SK-N-SH (cell line): ENCODE measurements at regions not wholly inside any gene's neighbourhood (a gene's known extent, or its start where the extent isn't known, plus 50 kb on each side); places are given as distances from the start of the nearest gene placed in this dataset.

Experiments
- CTCF ChIA-PET: fragments of 300-600, 350-600 bp; formaldehyde crosslinking; extraction: SDS; loops from one replicate; lab custom pipeline; 2021; lab: Yijun Ruan, JAX
- POLR2A ChIA-PET: fragments of 350-600 bp; sonication (Branson Sonifier 250); formaldehyde crosslinking; extraction: SDS; loops from one replicate; lab custom pipeline; 2020; ENCODE audit warnings: antibody characterized with exemption, inconsistent platforms; lab: Yijun Ruan, JAX
- DNase-seq: peaks from one replicate; pipeline ENCODE4 v3.0.0; 2012
- H2AFZ ChIP-seq: fragments of 200-600 bp; sonication (generic); 2 replicates; pipeline ENCODE4 v1.8.1; 2016; ENCODE audit warnings: antibody characterized with exemption, mild to moderate bottlenecking, low read depth
- H3F3A ChIP-seq: fragments of 200-600 bp; sonication (generic); replicated peaks from 2 replicates; pipeline ENCODE3; 2016; ENCODE audit warnings: antibody characterized with exemption, mild to moderate bottlenecking; ENCODE audit not compliant: insufficient read depth
- H3K27ac ChIP-seq, 2 experiments: fragments of 200-500 bp in 1 of 2; fragments of 200-600 bp in 1 of 2; sonication (Bioruptor generic) in 1 of 2; sonication (generic), shearing (Covaris generic) in 1 of 2; 2 replicates each; pipeline versions ENCODE4 v1.5.1 to v1.6.1; 2014 to 2016; ENCODE audit warnings: low read depth in 2 of 2, inconsistent platforms in 1 of 2, low read length in 1 of 2, mild to moderate bottlenecking in 1 of 2, mixed read lengths in 1 of 2
- H3K27me3 ChIP-seq: fragments of 200-600 bp; sonication (generic), shearing (Covaris generic); 2 replicates; pipeline ENCODE4 v1.6.1; 2016; ENCODE audit warnings: mixed run types; ENCODE audit not compliant: insufficient read depth
- H3K36me3 ChIP-seq, 2 experiments: fragments of 200-500 bp in 1 of 2; fragments of 200-600 bp in 1 of 2; sonication (Bioruptor generic) in 1 of 2; sonication (generic) in 1 of 2; replicated peaks in 1 of 2; 2 replicates each; pipeline versions ENCODE3 to v1.5.1; 2014 to 2016; ENCODE audit warnings: low read length in 1 of 2, mild to moderate bottlenecking in 1 of 2; ENCODE audit not compliant: insufficient read depth in 2 of 2, control insufficient read depth in 1 of 2
- H3K4me1 ChIP-seq, 2 experiments: fragments of 200-500 bp in 1 of 2; fragments of 200-600 bp in 1 of 2; sonication (Bioruptor generic) in 1 of 2; sonication (generic), shearing (Covaris generic) in 1 of 2; 2 replicates each; pipeline versions ENCODE4 v1.5.1 to v1.6.1; 2014 to 2016; ENCODE audit warnings: low read depth in 1 of 2, low read length in 1 of 2, mixed run types in 1 of 2; ENCODE audit not compliant: insufficient read depth in 2 of 2, control insufficient read depth in 1 of 2
- H3K4me2 ChIP-seq: fragments of 200-600 bp; sonication (generic), shearing (Covaris generic); 2 replicates; pipeline ENCODE4 v1.6.1; 2017; ENCODE audit warnings: mixed run types
- H3K4me3 ChIP-seq, 2 experiments: fragments of 200-500 bp in 1 of 2; fragments of 200-600 bp in 1 of 2; sonication (Bioruptor generic) in 1 of 2; sonication (generic), shearing (Covaris generic) in 1 of 2; 2 replicates each; pipeline versions ENCODE4 v1.5.1 to v1.8.1; 2014 to 2016; ENCODE audit warnings: low read depth in 2 of 2, inconsistent platforms in 1 of 2, low read length in 1 of 2, mild to moderate bottlenecking in 1 of 2, mixed read lengths in 1 of 2, moderate library complexity in 1 of 2
- H3K79me2 ChIP-seq: fragments of 200-600 bp; sonication (generic); 2 replicates; pipeline ENCODE4 v1.8.1; 2017; ENCODE audit warnings: mild to moderate bottlenecking; ENCODE audit not compliant: insufficient read depth
- H3K9ac ChIP-seq: fragments of 200-600 bp; sonication (generic); 2 replicates; pipeline ENCODE4 v1.6.1; 2017; ENCODE audit warnings: mixed run types
- H3K9me2 ChIP-seq: fragments of 200-600 bp; sonication (generic); 2 replicates; pipeline ENCODE4 v1.6.1; 2017; ENCODE audit warnings: mixed run types
- H3K9me3 ChIP-seq: fragments of 200-600 bp; sonication (generic); 2 replicates; pipeline ENCODE4 v1.6.1; 2017; ENCODE audit warnings: mixed run types, mild to moderate bottlenecking, moderate library complexity
- H4K20me1 ChIP-seq: fragments of 200-600 bp; sonication (generic); 2 replicates; pipeline ENCODE4 v1.6.1; 2017; ENCODE audit warnings: mild to moderate bottlenecking, mixed run types; ENCODE audit not compliant: insufficient read depth
- CHD2 ChIP-seq: fragments of 150-350 bp; IDR thresholded peaks from 2 replicates; pipeline ENCODE4 v1.6.1; 2018; ENCODE audit warnings: low read length; ENCODE audit not compliant: partially characterized antibody
- FOXM1 ChIP-seq: IDR thresholded peaks from 2 replicates; pipeline ENCODE4 v1.4.0; 2012; ENCODE audit warnings: low read depth, mild to moderate bottlenecking
- GABPA ChIP-seq: IDR thresholded peaks from 2 replicates; pipeline ENCODE4 v1.4.0; 2012; ENCODE audit warnings: low read depth, mild to moderate bottlenecking
- GATA2 ChIP-seq: sonication (generic); formaldehyde crosslinking; IDR thresholded peaks from 2 replicates; pipeline ENCODE4 v1.5.0; 2020; ENCODE audit warnings: mild to moderate bottlenecking, missing genetic modification reagents
- JUND ChIP-seq: IDR thresholded peaks from 2 replicates; pipeline ENCODE4 v1.4.0; 2012
- MEF2A ChIP-seq: IDR thresholded peaks from 2 replicates; pipeline ENCODE4 v1.4.0; 2012; ENCODE audit warnings: low read depth, borderline replicate concordance
- MXI1 ChIP-seq: IDR thresholded peaks from 2 replicates; pipeline ENCODE4 v1.6.1; 2012; ENCODE audit warnings: mild to moderate bottlenecking, low read depth, low read length, improper control_type of control experiment
- NFIC ChIP-seq: IDR thresholded peaks from 2 replicates; pipeline ENCODE4 v1.4.0; 2012; ENCODE audit warnings: borderline replicate concordance
- POLR2AphosphoS5 ChIP-seq: IDR thresholded peaks from 2 replicates; pipeline ENCODE4 v1.6.1; 2012; ENCODE audit warnings: low read depth, low read length
- RAD21 ChIP-seq: IDR thresholded peaks from 2 replicates; pipeline ENCODE4 v1.6.1; 2012; ENCODE audit warnings: mild to moderate bottlenecking, low read length
- RXRA ChIP-seq: IDR thresholded peaks from 2 replicates; pipeline ENCODE4 v1.4.0; 2012; ENCODE audit warnings: low read depth, mild to moderate bottlenecking, borderline replicate concordance
- SIN3A ChIP-seq: IDR thresholded peaks from 2 replicates; pipeline ENCODE4 v1.6.1; 2012; ENCODE audit warnings: low read depth, mild to moderate bottlenecking, low read length, moderate library complexity, borderline replicate concordance
- TAF1 ChIP-seq: IDR thresholded peaks from 2 replicates; pipeline ENCODE4 v1.6.1; 2012; ENCODE audit warnings: low read depth, mild to moderate bottlenecking, low read length, moderate library complexity, borderline replicate concordance
- TEAD4 ChIP-seq: IDR thresholded peaks from 2 replicates; pipeline ENCODE4 v1.4.0; 2012; ENCODE audit warnings: mild to moderate bottlenecking, borderline replicate concordance; ENCODE audit not compliant: insufficient read depth
- YY1 ChIP-seq: IDR thresholded peaks from 2 replicates; pipeline ENCODE4 v1.4.0; 2012; ENCODE audit warnings: low read depth, mild to moderate bottlenecking
- WGBS: methylation state at CpG from one replicate; pipeline ENCODE4 v1.1.6; 2017; ENCODE audit warnings: low lambda C conversion rate; 5-methylcytosine and 5-hydroxymethylcytosine counted together
- TF ChIP-seq, protein P1 (sequence below): IDR thresholded peaks from 2 replicates; pipeline ENCODE4 v1.4.0; 2012; ENCODE audit warnings: low read depth
- TF ChIP-seq, protein P2 (sequence below): fragments of 150-350 bp; IDR thresholded peaks from 2 replicates; pipeline ENCODE4 v1.6.1; 2016; ENCODE audit warnings: mild to moderate bottlenecking, low read depth, low read length
- TF ChIP-seq, protein P3 (sequence below): fragments of 200-600 bp; sonication (generic); IDR thresholded peaks from 2 replicates; pipeline ENCODE4 v1.6.1; 2017; ENCODE audit warnings: antibody characterized with exemption, mild to moderate bottlenecking, moderate library complexity
- TF ChIP-seq, protein P4 (sequence below): fragments of 150-350 bp; IDR thresholded peaks from 2 replicates; pipeline ENCODE4 v1.6.1; 2017; ENCODE audit warnings: antibody characterized with exemption, low read length, low read depth, borderline replicate concordance
- TF ChIP-seq, protein P5 (sequence below): IDR thresholded peaks from 2 replicates; pipeline ENCODE4 v1.4.0; 2012; ENCODE audit warnings: low read depth, borderline replicate concordance
- TF ChIP-seq, protein P6 (sequence below): IDR thresholded peaks from 2 replicates; pipeline ENCODE4 v1.4.0; 2012; ENCODE audit warnings: low read depth, borderline replicate concordance

DNA sequence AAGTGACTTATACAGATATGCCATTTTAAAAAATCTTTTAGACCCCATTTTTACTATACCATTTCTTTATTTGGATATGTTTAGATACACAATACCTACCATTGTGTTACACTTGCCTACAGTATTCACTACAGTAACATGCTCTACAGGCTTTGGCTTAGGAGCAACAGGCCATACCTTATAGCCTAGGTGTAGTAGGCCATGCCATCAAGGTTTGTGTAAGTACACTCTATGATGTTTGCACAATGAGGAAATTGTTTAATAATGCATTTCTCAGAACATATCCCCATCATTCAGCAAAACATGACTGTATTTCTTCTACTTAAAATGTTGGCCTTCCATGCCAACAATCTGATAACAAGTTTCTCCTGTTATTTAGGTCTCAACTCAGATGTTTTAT lies 1559.5 kb upstream of the TENM4 start:
- H2AFZ ChIP-seq, result no peak overlapping the region
- ChIA-PET CTCF (no interaction called here), POLR2A (no interaction called here)
- no peaks in the 10 kb centered on the region for H3K9me3 ChIP-seq
- no peaks in the 10 kb centered on the region for H3F3A ChIP-seq
- H3K79me2 ChIP-seq, result no peaks in the 10 kb centered on the region
- TF ChIP-seq TAF1, result no peak
- TF ChIP-seq CHD2, result no peak
- TF ChIP-seq, protein P1, sequence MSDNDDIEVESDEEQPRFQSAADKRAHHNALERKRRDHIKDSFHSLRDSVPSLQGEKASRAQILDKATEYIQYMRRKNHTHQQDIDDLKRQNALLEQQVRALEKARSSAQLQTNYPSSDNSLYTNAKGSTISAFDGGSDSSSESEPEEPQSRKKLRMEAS, result no peak
- TF ChIP-seq RAD21, result no peak
- no peak for TF ChIP-seq NFIC
- TF ChIP-seq JUND, result no peak
- no peaks in the 10 kb centered on the region for H3K27me3 ChIP-seq
- no peaks in the 10 kb centered on the region; a peak in 1 of 4 replicates for H3K4me1 ChIP-seq
- H3K4me2 ChIP-seq, result no peak overlapping the region
- no peaks in the 10 kb centered on the region for H4K20me1 ChIP-seq
- no peak for DNase-seq
- H3K27ac ChIP-seq, result no peak overlapping the region
- no peak overlapping the region for H3K4me3 ChIP-seq
- no peaks in the 10 kb centered on the region for H3K36me3 ChIP-seq
- H3K9me2 ChIP-seq, result no peaks in the 10 kb centered on the region
- H3K9ac ChIP-seq, result no peak overlapping the region

DNA sequence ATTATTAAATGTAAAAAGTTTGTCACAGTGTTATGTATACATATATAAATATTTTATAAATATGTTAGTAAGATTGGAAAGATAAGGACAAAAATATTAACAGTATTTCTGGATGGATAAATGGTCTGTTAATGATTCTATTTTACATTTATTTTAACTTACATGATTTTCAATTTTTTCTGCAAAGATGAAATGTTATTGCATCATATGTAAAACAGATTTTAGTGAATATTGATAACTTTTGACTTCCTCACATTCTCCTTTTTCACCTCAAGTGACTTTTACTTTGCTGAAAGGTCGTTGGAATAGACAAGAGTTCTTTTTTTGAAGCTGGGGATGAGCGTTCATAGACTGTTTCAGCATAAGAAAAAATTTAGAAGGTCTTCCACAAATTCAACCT lies 1554.7 kb upstream of the TENM4 start:
- H3K4me2 ChIP-seq, result no peak overlapping the region
- ChIA-PET POLR2A (no interaction called here), CTCF (no interaction called here)
- no peak overlapping the region for H3K9ac ChIP-seq
- H3K4me3 ChIP-seq, result no peak overlapping the region
- H3F3A ChIP-seq, result no peaks in the 10 kb centered on the region
- WGBS, result 18% methylated on average over 2 of the region's 2 CpGs
- no peaks in the 10 kb centered on the region for H3K79me2 ChIP-seq
- DNase-seq, result no peak
- no peaks in the 10 kb centered on the region for H3K36me3 ChIP-seq
- H3K9me2 ChIP-seq, result no peaks in the 10 kb centered on the region
- H2AFZ ChIP-seq, result no peak overlapping the region
- no peak overlapping the region for H3K27ac ChIP-seq
- no peaks in the 10 kb centered on the region for H3K27me3 ChIP-seq
- no peaks in the 10 kb centered on the region for H3K4me1 ChIP-seq
- no peaks in the 10 kb centered on the region for H3K9me3 ChIP-seq
- no peaks in the 10 kb centered on the region for H4K20me1 ChIP-seq
- TF ChIP-seq, protein P2, sequence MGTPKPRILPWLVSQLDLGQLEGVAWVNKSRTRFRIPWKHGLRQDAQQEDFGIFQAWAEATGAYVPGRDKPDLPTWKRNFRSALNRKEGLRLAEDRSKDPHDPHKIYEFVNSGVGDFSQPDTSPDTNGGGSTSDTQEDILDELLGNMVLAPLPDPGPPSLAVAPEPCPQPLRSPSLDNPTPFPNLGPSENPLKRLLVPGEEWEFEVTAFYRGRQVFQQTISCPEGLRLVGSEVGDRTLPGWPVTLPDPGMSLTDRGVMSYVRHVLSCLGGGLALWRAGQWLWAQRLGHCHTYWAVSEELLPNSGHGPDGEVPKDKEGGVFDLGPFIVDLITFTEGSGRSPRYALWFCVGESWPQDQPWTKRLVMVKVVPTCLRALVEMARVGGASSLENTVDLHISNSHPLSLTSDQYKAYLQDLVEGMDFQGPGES, result no peak
- no peak for TF ChIP-seq SIN3A
- TF ChIP-seq, protein P3, sequence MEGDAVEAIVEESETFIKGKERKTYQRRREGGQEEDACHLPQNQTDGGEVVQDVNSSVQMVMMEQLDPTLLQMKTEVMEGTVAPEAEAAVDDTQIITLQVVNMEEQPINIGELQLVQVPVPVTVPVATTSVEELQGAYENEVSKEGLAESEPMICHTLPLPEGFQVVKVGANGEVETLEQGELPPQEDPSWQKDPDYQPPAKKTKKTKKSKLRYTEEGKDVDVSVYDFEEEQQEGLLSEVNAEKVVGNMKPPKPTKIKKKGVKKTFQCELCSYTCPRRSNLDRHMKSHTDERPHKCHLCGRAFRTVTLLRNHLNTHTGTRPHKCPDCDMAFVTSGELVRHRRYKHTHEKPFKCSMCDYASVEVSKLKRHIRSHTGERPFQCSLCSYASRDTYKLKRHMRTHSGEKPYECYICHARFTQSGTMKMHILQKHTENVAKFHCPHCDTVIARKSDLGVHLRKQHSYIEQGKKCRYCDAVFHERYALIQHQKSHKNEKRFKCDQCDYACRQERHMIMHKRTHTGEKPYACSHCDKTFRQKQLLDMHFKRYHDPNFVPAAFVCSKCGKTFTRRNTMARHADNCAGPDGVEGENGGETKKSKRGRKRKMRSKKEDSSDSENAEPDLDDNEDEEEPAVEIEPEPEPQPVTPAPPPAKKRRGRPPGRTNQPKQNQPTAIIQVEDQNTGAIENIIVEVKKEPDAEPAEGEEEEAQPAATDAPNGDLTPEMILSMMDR, result no peak
- TF ChIP-seq MXI1, result no peak
- no peak for TF ChIP-seq FOXM1
- TF ChIP-seq, protein P4, sequence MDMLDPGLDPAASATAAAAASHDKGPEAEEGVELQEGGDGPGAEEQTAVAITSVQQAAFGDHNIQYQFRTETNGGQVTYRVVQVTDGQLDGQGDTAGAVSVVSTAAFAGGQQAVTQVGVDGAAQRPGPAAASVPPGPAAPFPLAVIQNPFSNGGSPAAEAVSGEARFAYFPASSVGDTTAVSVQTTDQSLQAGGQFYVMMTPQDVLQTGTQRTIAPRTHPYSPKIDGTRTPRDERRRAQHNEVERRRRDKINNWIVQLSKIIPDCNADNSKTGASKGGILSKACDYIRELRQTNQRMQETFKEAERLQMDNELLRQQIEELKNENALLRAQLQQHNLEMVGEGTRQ, result no peak
- TF ChIP-seq YY1, result no peak
- TF ChIP-seq RXRA, result no peak
- no peak for TF ChIP-seq POLR2AphosphoS5
- TF ChIP-seq, protein P5, sequence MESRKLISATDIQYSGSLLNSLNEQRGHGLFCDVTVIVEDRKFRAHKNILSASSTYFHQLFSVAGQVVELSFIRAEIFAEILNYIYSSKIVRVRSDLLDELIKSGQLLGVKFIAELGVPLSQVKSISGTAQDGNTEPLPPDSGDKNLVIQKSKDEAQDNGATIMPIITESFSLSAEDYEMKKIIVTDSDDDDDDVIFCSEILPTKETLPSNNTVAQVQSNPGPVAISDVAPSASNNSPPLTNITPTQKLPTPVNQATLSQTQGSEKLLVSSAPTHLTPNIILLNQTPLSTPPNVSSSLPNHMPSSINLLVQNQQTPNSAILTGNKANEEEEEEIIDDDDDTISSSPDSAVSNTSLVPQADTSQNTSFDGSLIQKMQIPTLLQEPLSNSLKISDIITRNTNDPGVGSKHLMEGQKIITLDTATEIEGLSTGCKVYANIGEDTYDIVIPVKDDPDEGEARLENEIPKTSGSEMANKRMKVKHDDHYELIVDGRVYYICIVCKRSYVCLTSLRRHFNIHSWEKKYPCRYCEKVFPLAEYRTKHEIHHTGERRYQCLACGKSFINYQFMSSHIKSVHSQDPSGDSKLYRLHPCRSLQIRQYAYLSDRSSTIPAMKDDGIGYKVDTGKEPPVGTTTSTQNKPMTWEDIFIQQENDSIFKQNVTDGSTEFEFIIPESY, result no peak
- TF ChIP-seq TEAD4, result no peak
- TF ChIP-seq, protein P1, result no peak
- TF ChIP-seq GABPA, result no peak
- TF ChIP-seq TAF1, result no peak
- TF ChIP-seq, protein P6, sequence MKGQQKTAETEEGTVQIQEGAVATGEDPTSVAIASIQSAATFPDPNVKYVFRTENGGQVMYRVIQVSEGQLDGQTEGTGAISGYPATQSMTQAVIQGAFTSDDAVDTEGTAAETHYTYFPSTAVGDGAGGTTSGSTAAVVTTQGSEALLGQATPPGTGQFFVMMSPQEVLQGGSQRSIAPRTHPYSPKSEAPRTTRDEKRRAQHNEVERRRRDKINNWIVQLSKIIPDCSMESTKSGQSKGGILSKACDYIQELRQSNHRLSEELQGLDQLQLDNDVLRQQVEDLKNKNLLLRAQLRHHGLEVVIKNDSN, result no peak
- no peak for TF ChIP-seq MEF2A
- TF ChIP-seq GATA2 (CRISPR knock-in tag), result no peak
